SK-N-SH (cell line): ENCODE measurements at regions not wholly inside any gene's neighbourhood (a gene's known extent, or its start where the extent isn't known, plus 50 kb on each side); places are given as distances from the start of the nearest gene placed in this dataset.

ENCODE experiments used
- CTCF ChIA-PET: fragments of 300-600, 350-600 bp; formaldehyde crosslinking; extraction: SDS; loops from one replicate; lab custom pipeline; 2021; lab: Yijun Ruan, JAX
- POLR2A ChIA-PET: fragments of 350-600 bp; sonication (Branson Sonifier 250); formaldehyde crosslinking; extraction: SDS; loops from one replicate; lab custom pipeline; 2020; ENCODE audit warnings: antibody characterized with exemption, inconsistent platforms; lab: Yijun Ruan, JAX
- DNase-seq: peaks from one replicate; pipeline ENCODE4 v3.0.0; 2012
- H2AFZ ChIP-seq: fragments of 200-600 bp; sonication (generic); 2 replicates; pipeline ENCODE4 v1.8.1; 2016; ENCODE audit warnings: antibody characterized with exemption, mild to moderate bottlenecking, low read depth
- H3F3A ChIP-seq: fragments of 200-600 bp; sonication (generic); replicated peaks from 2 replicates; pipeline ENCODE3; 2016; ENCODE audit warnings: antibody characterized with exemption, mild to moderate bottlenecking; ENCODE audit not compliant: insufficient read depth
- H3K27ac ChIP-seq, 2 experiments: fragments of 200-500 bp in 1 of 2; fragments of 200-600 bp in 1 of 2; sonication (Bioruptor generic) in 1 of 2; sonication (generic), shearing (Covaris generic) in 1 of 2; 2 replicates each; pipeline versions ENCODE4 v1.5.1 to v1.6.1; 2014 to 2016; ENCODE audit warnings: low read depth in 2 of 2, inconsistent platforms in 1 of 2, low read length in 1 of 2, mild to moderate bottlenecking in 1 of 2, mixed read lengths in 1 of 2
- H3K27me3 ChIP-seq: fragments of 200-600 bp; sonication (generic), shearing (Covaris generic); 2 replicates; pipeline ENCODE4 v1.6.1; 2016; ENCODE audit warnings: mixed run types; ENCODE audit not compliant: insufficient read depth
- H3K36me3 ChIP-seq, 2 experiments: fragments of 200-500 bp in 1 of 2; fragments of 200-600 bp in 1 of 2; sonication (Bioruptor generic) in 1 of 2; sonication (generic) in 1 of 2; replicated peaks in 1 of 2; 2 replicates each; pipeline versions ENCODE3 to v1.5.1; 2014 to 2016; ENCODE audit warnings: low read length in 1 of 2, mild to moderate bottlenecking in 1 of 2; ENCODE audit not compliant: insufficient read depth in 2 of 2, control insufficient read depth in 1 of 2
- H3K4me1 ChIP-seq, 2 experiments: fragments of 200-500 bp in 1 of 2; fragments of 200-600 bp in 1 of 2; sonication (Bioruptor generic) in 1 of 2; sonication (generic), shearing (Covaris generic) in 1 of 2; 2 replicates each; pipeline versions ENCODE4 v1.5.1 to v1.6.1; 2014 to 2016; ENCODE audit warnings: low read depth in 1 of 2, low read length in 1 of 2, mixed run types in 1 of 2; ENCODE audit not compliant: insufficient read depth in 2 of 2, control insufficient read depth in 1 of 2
- H3K4me2 ChIP-seq: fragments of 200-600 bp; sonication (generic), shearing (Covaris generic); 2 replicates; pipeline ENCODE4 v1.6.1; 2017; ENCODE audit warnings: mixed run types
- H3K4me3 ChIP-seq, 2 experiments: fragments of 200-500 bp in 1 of 2; fragments of 200-600 bp in 1 of 2; sonication (Bioruptor generic) in 1 of 2; sonication (generic), shearing (Covaris generic) in 1 of 2; 2 replicates each; pipeline versions ENCODE4 v1.5.1 to v1.8.1; 2014 to 2016; ENCODE audit warnings: low read depth in 2 of 2, inconsistent platforms in 1 of 2, low read length in 1 of 2, mild to moderate bottlenecking in 1 of 2, mixed read lengths in 1 of 2, moderate library complexity in 1 of 2
- H3K79me2 ChIP-seq: fragments of 200-600 bp; sonication (generic); 2 replicates; pipeline ENCODE4 v1.8.1; 2017; ENCODE audit warnings: mild to moderate bottlenecking; ENCODE audit not compliant: insufficient read depth
- H3K9ac ChIP-seq: fragments of 200-600 bp; sonication (generic); 2 replicates; pipeline ENCODE4 v1.6.1; 2017; ENCODE audit warnings: mixed run types
- H3K9me2 ChIP-seq: fragments of 200-600 bp; sonication (generic); 2 replicates; pipeline ENCODE4 v1.6.1; 2017; ENCODE audit warnings: mixed run types
- H3K9me3 ChIP-seq: fragments of 200-600 bp; sonication (generic); 2 replicates; pipeline ENCODE4 v1.6.1; 2017; ENCODE audit warnings: mixed run types, mild to moderate bottlenecking, moderate library complexity
- H4K20me1 ChIP-seq: fragments of 200-600 bp; sonication (generic); 2 replicates; pipeline ENCODE4 v1.6.1; 2017; ENCODE audit warnings: mild to moderate bottlenecking, mixed run types; ENCODE audit not compliant: insufficient read depth
- CHD2 ChIP-seq: fragments of 150-350 bp; IDR thresholded peaks from 2 replicates; pipeline ENCODE4 v1.6.1; 2018; ENCODE audit warnings: low read length; ENCODE audit not compliant: partially characterized antibody
- EP300 ChIP-seq, 2 experiments: IDR thresholded peaks; 2 replicates each; pipeline versions ENCODE4 v1.4.0 to v1.6.1; 2012; ENCODE audit warnings: borderline replicate concordance in 1 of 2, low read depth in 1 of 2, low read length in 1 of 2
- EZH2phosphoT487 ChIP-seq: fragments of 200-600 bp; sonication (generic); IDR thresholded peaks from 2 replicates; pipeline ENCODE4 v1.6.1; 2017; ENCODE audit warnings: low read depth, mixed run types, mild to moderate bottlenecking, antibody characterized with exemption, moderate library complexity, borderline replicate concordance
- FOSL2 ChIP-seq: IDR thresholded peaks from 2 replicates; pipeline ENCODE4 v1.4.0; 2012; ENCODE audit warnings: low read depth, mild to moderate bottlenecking, moderate library complexity, borderline replicate concordance
- FOXM1 ChIP-seq: IDR thresholded peaks from 2 replicates; pipeline ENCODE4 v1.4.0; 2012; ENCODE audit warnings: low read depth, mild to moderate bottlenecking
- GATA2 ChIP-seq: sonication (generic); formaldehyde crosslinking; IDR thresholded peaks from 2 replicates; pipeline ENCODE4 v1.5.0; 2020; ENCODE audit warnings: mild to moderate bottlenecking, missing genetic modification reagents
- JUND ChIP-seq: IDR thresholded peaks from 2 replicates; pipeline ENCODE4 v1.4.0; 2012
- MAX ChIP-seq: IDR thresholded peaks from 2 replicates; pipeline ENCODE4 v1.4.0; 2012; ENCODE audit warnings: low read depth
- MEF2A ChIP-seq: IDR thresholded peaks from 2 replicates; pipeline ENCODE4 v1.4.0; 2012; ENCODE audit warnings: low read depth, borderline replicate concordance
- MXI1 ChIP-seq: IDR thresholded peaks from 2 replicates; pipeline ENCODE4 v1.6.1; 2012; ENCODE audit warnings: mild to moderate bottlenecking, low read depth, low read length, improper control_type of control experiment
- NFIC ChIP-seq: IDR thresholded peaks from 2 replicates; pipeline ENCODE4 v1.4.0; 2012; ENCODE audit warnings: borderline replicate concordance
- NRF1 ChIP-seq: IDR thresholded peaks from 2 replicates; pipeline ENCODE4 v1.6.1; 2012; ENCODE audit warnings: low read depth, mild to moderate bottlenecking, low read length
- PBX3 ChIP-seq: IDR thresholded peaks from 2 replicates; pipeline ENCODE4; 2012
- POLR2AphosphoS5 ChIP-seq: IDR thresholded peaks from 2 replicates; pipeline ENCODE4 v1.6.1; 2012; ENCODE audit warnings: low read depth, low read length
- RAD21 ChIP-seq: IDR thresholded peaks from 2 replicates; pipeline ENCODE4 v1.6.1; 2012; ENCODE audit warnings: mild to moderate bottlenecking, low read length
- RCOR1 ChIP-seq: fragments of 150-350 bp; IDR thresholded peaks from 2 replicates; pipeline ENCODE4 v1.6.1; 2017; ENCODE audit warnings: antibody characterized with exemption, low read length
- RFX5 ChIP-seq: IDR thresholded peaks from 2 replicates; pipeline ENCODE4 v1.6.1; 2012; ENCODE audit warnings: mild to moderate bottlenecking, improper control_type of control experiment, low read length
- RXRA ChIP-seq: IDR thresholded peaks from 2 replicates; pipeline ENCODE4 v1.4.0; 2012; ENCODE audit warnings: low read depth, mild to moderate bottlenecking, borderline replicate concordance
- TAF1 ChIP-seq: IDR thresholded peaks from 2 replicates; pipeline ENCODE4 v1.6.1; 2012; ENCODE audit warnings: low read depth, mild to moderate bottlenecking, low read length, moderate library complexity, borderline replicate concordance
- TCF12 ChIP-seq: IDR thresholded peaks from 2 replicates; pipeline ENCODE4 v1.4.0; 2012
- TEAD4 ChIP-seq: IDR thresholded peaks from 2 replicates; pipeline ENCODE4 v1.4.0; 2012; ENCODE audit warnings: mild to moderate bottlenecking, borderline replicate concordance; ENCODE audit not compliant: insufficient read depth
- USF1 ChIP-seq: IDR thresholded peaks from 2 replicates; pipeline ENCODE4 v1.4.0; 2012; ENCODE audit warnings: low read depth, borderline replicate concordance
- YY1 ChIP-seq: IDR thresholded peaks from 2 replicates; pipeline ENCODE4 v1.4.0; 2012; ENCODE audit warnings: low read depth, mild to moderate bottlenecking
- WGBS: methylation state at CpG from one replicate; pipeline ENCODE4 v1.1.6; 2017; ENCODE audit warnings: low lambda C conversion rate; 5-methylcytosine and 5-hydroxymethylcytosine counted together
- TF ChIP-seq, protein P1 (sequence below): IDR thresholded peaks from 2 replicates; pipeline ENCODE4 v1.4.0; 2012; ENCODE audit warnings: low read depth, borderline replicate concordance
- TF ChIP-seq, protein P2 (sequence below): IDR thresholded peaks from 2 replicates; pipeline ENCODE4 v1.6.1; 2012; ENCODE audit warnings: mild to moderate bottlenecking, low read depth, low read length, moderate library complexity

- TF ChIP-seq YY1, result no peak
- TF ChIP-seq NRF1, result no peak
- TF ChIP-seq RAD21, result no peak
- peak; percentile 30; the same call in 1 of the 2 replicates for TF ChIP-seq RXRA
- TF ChIP-seq EP300 (IDR thresholded peaks at IDR 0.05; ENCODE audit: borderline replicate concordance in 1 of 2, low read depth in 1 of 2, low read length in 1 of 2), result peak in 1 of 2 experiments; percentile 89; a peak in 2 of 4 replicates
- no peak for TF ChIP-seq CHD2
- no peak for TF ChIP-seq MAX
- TF ChIP-seq, protein P1, sequence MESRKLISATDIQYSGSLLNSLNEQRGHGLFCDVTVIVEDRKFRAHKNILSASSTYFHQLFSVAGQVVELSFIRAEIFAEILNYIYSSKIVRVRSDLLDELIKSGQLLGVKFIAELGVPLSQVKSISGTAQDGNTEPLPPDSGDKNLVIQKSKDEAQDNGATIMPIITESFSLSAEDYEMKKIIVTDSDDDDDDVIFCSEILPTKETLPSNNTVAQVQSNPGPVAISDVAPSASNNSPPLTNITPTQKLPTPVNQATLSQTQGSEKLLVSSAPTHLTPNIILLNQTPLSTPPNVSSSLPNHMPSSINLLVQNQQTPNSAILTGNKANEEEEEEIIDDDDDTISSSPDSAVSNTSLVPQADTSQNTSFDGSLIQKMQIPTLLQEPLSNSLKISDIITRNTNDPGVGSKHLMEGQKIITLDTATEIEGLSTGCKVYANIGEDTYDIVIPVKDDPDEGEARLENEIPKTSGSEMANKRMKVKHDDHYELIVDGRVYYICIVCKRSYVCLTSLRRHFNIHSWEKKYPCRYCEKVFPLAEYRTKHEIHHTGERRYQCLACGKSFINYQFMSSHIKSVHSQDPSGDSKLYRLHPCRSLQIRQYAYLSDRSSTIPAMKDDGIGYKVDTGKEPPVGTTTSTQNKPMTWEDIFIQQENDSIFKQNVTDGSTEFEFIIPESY, result no peak
- no peak for TF ChIP-seq POLR2AphosphoS5
- TF ChIP-seq RCOR1, result no peak
- no peak for TF ChIP-seq TAF1
- TF ChIP-seq RFX5, result no peak
- no peak for TF ChIP-seq USF1
- peak; percentile 84 for TF ChIP-seq TCF12
These were observed 517.1 kb upstream of the ANKRD30A start (continued) for GRCh38 chr10:36608251-36608650.

GRCh38 chr10:36606234-36606839 is 519.1 kb upstream of the ANKRD30A start:
- Histone ChIP-seq H4K20me1 (no peaks in the 10 kb centered on the region), H3K79me2 (no peaks in the 10 kb centered on the region), H3K9me2 (no peaks in the 10 kb centered on the region), H3F3A (peaks cover 46% of the 10 kb centered on the region), H3K27ac (peak overlapping the region in 1 of 2 experiments; percentile 47; a peak in 3 of 4 replicates), H3K4me1 (peaks cover 0 to 47% of the 10 kb centered on the region in 2 experiments; a peak in 3 of 4 replicates), H3K9me3 (no peaks in the 10 kb centered on the region), H3K36me3 (no peaks in the 10 kb centered on the region), H3K4me2 (0 out of 2 replicates have a peak overlapping the region, but pooled peaks have one; percentile 2), H3K4me3 (no peak overlapping the region), H3K9ac (no peak overlapping the region), H2AFZ (no peak overlapping the region), H3K27me3 (no peaks in the 10 kb centered on the region)
- DNase-seq, result no peak
- ChIA-PET POLR2A (no interaction called here), CTCF (no interaction called here)
- 27% methylated on average over 5 of the region's 5 CpGs for WGBS
- TF ChIP-seq EP300 (IDR thresholded peaks at IDR 0.05; ENCODE audit: borderline replicate concordance in 1 of 2, low read depth in 1 of 2, low read length in 1 of 2) (peak; percentile 36 to 84; a peak in 2 of 4 replicates), RCOR1 (no peak), TEAD4 (peak; percentile 71; the same call in 1 of the 2 replicates), EZH2phosphoT487 (no peak), PBX3 (peak; percentile 93), NFIC (peak; percentile 84), MEF2A (0 out of 2 replicates have a peak, but pooled peaks have one; percentile 12), GATA2 (CRISPR knock-in tag) (0 out of 2 replicates have a peak, but pooled peaks have one; percentile 10), FOXM1 (0 out of 2 replicates have a peak, but pooled peaks have one; percentile 57), JUND (peak; percentile 83), TCF12 (peak; percentile 97), RAD21 (no peak), POLR2AphosphoS5 (peak; percentile 62; the same call in 1 of the 2 replicates), FOSL2 (peak; percentile 77), MXI1 (no peak)
- TF ChIP-seq, protein P2, sequence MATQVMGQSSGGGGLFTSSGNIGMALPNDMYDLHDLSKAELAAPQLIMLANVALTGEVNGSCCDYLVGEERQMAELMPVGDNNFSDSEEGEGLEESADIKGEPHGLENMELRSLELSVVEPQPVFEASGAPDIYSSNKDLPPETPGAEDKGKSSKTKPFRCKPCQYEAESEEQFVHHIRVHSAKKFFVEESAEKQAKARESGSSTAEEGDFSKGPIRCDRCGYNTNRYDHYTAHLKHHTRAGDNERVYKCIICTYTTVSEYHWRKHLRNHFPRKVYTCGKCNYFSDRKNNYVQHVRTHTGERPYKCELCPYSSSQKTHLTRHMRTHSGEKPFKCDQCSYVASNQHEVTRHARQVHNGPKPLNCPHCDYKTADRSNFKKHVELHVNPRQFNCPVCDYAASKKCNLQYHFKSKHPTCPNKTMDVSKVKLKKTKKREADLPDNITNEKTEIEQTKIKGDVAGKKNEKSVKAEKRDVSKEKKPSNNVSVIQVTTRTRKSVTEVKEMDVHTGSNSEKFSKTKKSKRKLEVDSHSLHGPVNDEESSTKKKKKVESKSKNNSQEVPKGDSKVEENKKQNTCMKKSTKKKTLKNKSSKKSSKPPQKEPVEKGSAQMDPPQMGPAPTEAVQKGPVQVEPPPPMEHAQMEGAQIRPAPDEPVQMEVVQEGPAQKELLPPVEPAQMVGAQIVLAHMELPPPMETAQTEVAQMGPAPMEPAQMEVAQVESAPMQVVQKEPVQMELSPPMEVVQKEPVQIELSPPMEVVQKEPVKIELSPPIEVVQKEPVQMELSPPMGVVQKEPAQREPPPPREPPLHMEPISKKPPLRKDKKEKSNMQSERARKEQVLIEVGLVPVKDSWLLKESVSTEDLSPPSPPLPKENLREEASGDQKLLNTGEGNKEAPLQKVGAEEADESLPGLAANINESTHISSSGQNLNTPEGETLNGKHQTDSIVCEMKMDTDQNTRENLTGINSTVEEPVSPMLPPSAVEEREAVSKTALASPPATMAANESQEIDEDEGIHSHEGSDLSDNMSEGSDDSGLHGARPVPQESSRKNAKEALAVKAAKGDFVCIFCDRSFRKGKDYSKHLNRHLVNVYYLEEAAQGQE, result no peak
